PFSK-1 (cell line): ENCODE measurements at regions not wholly inside any gene's neighbourhood (a gene's known extent, or its start where the extent isn't known, plus 50 kb on each side); places are given as distances from the start of the nearest gene placed in this dataset.

Source experiments
- FOXP2 ChIP-seq: optimal IDR thresholded peaks from 2 replicates; pipeline ENCODE3; 2011; ENCODE audit warnings: borderline replicate concordance, control low read depth, inconsistent platforms; ENCODE audit not compliant: insufficient read depth; ENCODE audit errors: extremely low read length, extremely low read depth
- POLR2AphosphoS5 ChIP-seq: IDR thresholded peaks from 2 replicates; pipeline ENCODE4 v1.6.1; 2012; ENCODE audit warnings: low read depth, mild to moderate bottlenecking, control low read depth, low read length, moderate library complexity
- SIN3A ChIP-seq: IDR thresholded peaks from 2 replicates; pipeline ENCODE4 v1.6.1; 2012; ENCODE audit warnings: mild to moderate bottlenecking, low read length, moderate library complexity, borderline replicate concordance; ENCODE audit not compliant: insufficient read depth
- TAF1 ChIP-seq: IDR thresholded peaks from 2 replicates; pipeline ENCODE4 v1.6.1; 2012; ENCODE audit warnings: low read length, control low read depth, borderline replicate concordance; ENCODE audit not compliant: insufficient read depth
- TF ChIP-seq, protein P1 (sequence below), 2 experiments: IDR thresholded peaks; 2 replicates each; pipeline versions ENCODE4 v1.6.1 to v1.8.0; 2011 to 2012; ENCODE audit warnings: low read depth in 2 of 2, low read length in 2 of 2, control low read depth in 1 of 2, inconsistent platforms in 1 of 2, mild to moderate bottlenecking in 1 of 2, moderate library complexity in 1 of 2; ENCODE audit not compliant: insufficient read depth in 1 of 2

DNA sequence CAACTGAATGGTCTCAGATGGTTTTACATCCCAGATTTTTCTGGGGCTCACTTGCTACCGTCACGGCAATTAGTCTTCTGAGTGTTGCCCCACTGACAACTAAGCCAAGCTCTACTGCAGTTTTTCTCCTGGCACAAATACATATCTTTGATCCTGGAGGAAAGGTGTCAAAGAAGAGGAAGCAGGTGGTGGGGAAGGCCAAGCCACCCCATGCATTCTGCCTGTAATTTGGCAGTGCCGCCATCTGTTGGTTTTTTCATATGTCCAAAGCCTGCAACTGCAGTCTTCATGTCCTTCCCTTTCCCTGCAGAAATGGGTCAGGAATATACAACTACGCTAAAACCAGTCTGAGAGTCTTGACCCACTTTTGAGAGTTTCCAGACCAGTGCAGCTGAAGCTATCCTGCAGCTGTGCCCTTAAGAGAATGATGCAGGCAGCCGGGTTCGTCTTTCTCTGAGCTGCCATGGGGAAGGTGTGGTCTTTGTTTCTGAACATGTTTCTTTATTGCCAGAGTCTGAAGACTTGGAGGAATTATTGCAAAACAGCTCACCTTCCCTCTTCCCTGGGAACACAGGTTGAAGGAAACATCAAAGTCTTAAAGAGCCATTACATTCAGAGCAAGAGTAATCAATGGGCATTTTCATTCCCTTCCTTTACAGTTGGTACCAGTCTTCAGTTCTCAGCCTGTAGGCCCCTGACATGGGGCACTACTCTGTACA, 71.8 kb upstream of the ATL2 start:
- TF ChIP-seq TAF1 = no peak
- no peak for TF ChIP-seq POLR2AphosphoS5
- TF ChIP-seq SIN3A = no peak
- TF ChIP-seq, protein P1, sequence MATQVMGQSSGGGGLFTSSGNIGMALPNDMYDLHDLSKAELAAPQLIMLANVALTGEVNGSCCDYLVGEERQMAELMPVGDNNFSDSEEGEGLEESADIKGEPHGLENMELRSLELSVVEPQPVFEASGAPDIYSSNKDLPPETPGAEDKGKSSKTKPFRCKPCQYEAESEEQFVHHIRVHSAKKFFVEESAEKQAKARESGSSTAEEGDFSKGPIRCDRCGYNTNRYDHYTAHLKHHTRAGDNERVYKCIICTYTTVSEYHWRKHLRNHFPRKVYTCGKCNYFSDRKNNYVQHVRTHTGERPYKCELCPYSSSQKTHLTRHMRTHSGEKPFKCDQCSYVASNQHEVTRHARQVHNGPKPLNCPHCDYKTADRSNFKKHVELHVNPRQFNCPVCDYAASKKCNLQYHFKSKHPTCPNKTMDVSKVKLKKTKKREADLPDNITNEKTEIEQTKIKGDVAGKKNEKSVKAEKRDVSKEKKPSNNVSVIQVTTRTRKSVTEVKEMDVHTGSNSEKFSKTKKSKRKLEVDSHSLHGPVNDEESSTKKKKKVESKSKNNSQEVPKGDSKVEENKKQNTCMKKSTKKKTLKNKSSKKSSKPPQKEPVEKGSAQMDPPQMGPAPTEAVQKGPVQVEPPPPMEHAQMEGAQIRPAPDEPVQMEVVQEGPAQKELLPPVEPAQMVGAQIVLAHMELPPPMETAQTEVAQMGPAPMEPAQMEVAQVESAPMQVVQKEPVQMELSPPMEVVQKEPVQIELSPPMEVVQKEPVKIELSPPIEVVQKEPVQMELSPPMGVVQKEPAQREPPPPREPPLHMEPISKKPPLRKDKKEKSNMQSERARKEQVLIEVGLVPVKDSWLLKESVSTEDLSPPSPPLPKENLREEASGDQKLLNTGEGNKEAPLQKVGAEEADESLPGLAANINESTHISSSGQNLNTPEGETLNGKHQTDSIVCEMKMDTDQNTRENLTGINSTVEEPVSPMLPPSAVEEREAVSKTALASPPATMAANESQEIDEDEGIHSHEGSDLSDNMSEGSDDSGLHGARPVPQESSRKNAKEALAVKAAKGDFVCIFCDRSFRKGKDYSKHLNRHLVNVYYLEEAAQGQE (IDR thresholded peaks at IDR 0.05; ENCODE audit: insufficient read depth in 1 of 2, low read depth in 2 of 2, low read length in 2 of 2) = no peak
- no peak for TF ChIP-seq FOXP2
